H1 (cell line): ENCODE measurements at regions not wholly inside any gene's neighbourhood (a gene's known extent, or its start where the extent isn't known, plus 50 kb on each side); places are given as distances from the start of the nearest gene placed in this dataset.

Experiments used
- CTCF ChIA-PET: fragments of 300-600 bp; sonication (Branson Sonifier 250); formaldehyde crosslinking; loops from one replicate; lab custom pipeline; 2021; ENCODE audit not compliant: partially characterized antibody; lab: Charles Lee
- POLR2A ChIA-PET: fragments of 300-600 bp; sonication (Branson Sonifier 250); formaldehyde crosslinking; loops from one replicate; lab custom pipeline; 2021; ENCODE audit warnings: inconsistent platforms; ENCODE audit not compliant: partially characterized antibody; lab: Charles Lee
- DNase-seq, 2 experiments: peaks; one replicate each; pipeline versions ENCODE4 v3.0.0 to v3.0.0-alpha.2; 2010 to 2022; ENCODE audit warnings: low spot score in 2 of 2, low read depth in 1 of 2, mixed read lengths in 1 of 2
- FAIRE-seq: peaks from 2 replicates; lab custom pipeline; 2011; peaks lifted over from hg19 to GRCh38; lab: Jason Lieb, UNC
- H2AFZ ChIP-seq: 2 replicates; pipeline ENCODE4 v1.8.1; 2012; ENCODE audit warnings: low read length, inconsistent platforms
- H2AK5ac ChIP-seq: 2 replicates; pipeline ENCODE4 v1.6.1; 2013; ENCODE audit warnings: low read depth, low read length
- H2BK120ac ChIP-seq: replicated peaks from 2 replicates; pipeline ENCODE3; 2013; ENCODE audit warnings: low read depth, low read length, inconsistent platforms
- H2BK12ac ChIP-seq: 2 replicates; pipeline ENCODE4 v1.6.1; 2013; ENCODE audit warnings: low read depth, low read length
- H2BK15ac ChIP-seq: 2 replicates; pipeline ENCODE4 v1.6.1; 2013; ENCODE audit warnings: low read length
- H2BK20ac ChIP-seq: 2 replicates; pipeline ENCODE4 v1.6.1; 2013; ENCODE audit warnings: low read length
- H2BK5ac ChIP-seq: 2 replicates; pipeline ENCODE4 v1.6.1; 2013; ENCODE audit warnings: low read depth, low read length
- H3K14ac ChIP-seq: 2 replicates; pipeline ENCODE4 v1.6.1; 2013; ENCODE audit warnings: inconsistent platforms; ENCODE audit not compliant: insufficient read length
- H3K18ac ChIP-seq: 2 replicates; pipeline ENCODE4 v1.6.1; 2013; ENCODE audit warnings: low read length; ENCODE audit errors: extremely low read depth
- H3K23ac ChIP-seq: 2 replicates; pipeline ENCODE4 v1.6.1; 2013; ENCODE audit warnings: inconsistent platforms; ENCODE audit not compliant: insufficient read length
- H3K23me2 ChIP-seq: 2 replicates; pipeline ENCODE4 v1.6.1; 2013; ENCODE audit warnings: low read depth, low read length
- H3K27ac ChIP-seq: 2 replicates; pipeline ENCODE4 v1.6.1; 2011; ENCODE audit warnings: low read depth, low read length, inconsistent platforms
- H3K27me3 ChIP-seq, 4 experiments: replicated peaks in 1 of 4; 1 replicate in 1 of 4; 2 replicates in 3 of 4; pipeline versions ENCODE4 v1.6.1 to v1.8.1; 2011 to 2013; ENCODE audit warnings: low read length in 3 of 4, mild to moderate bottlenecking in 3 of 4, inconsistent platforms in 2 of 4, mixed read lengths in 2 of 4, moderate library complexity in 1 of 4; ENCODE audit not compliant: control insufficient read depth in 3 of 4, insufficient read depth in 3 of 4; ENCODE audit errors: extremely low read depth in 1 of 4
- H3K36me3 ChIP-seq, 4 experiments: 2 replicates each; pipeline versions ENCODE4 v1.6.1 to v1.8.1; 2011 to 2013; ENCODE audit warnings: mild to moderate bottlenecking in 4 of 4, low read length in 3 of 4, moderate library complexity in 2 of 4, control low read depth in 1 of 4, inconsistent platforms in 1 of 4; ENCODE audit not compliant: insufficient read depth in 4 of 4, control insufficient read depth in 2 of 4
- H3K4ac ChIP-seq: replicated peaks from 2 replicates; pipeline ENCODE3; 2013; ENCODE audit warnings: low read length, low read depth, mixed read lengths, inconsistent platforms; ENCODE audit not compliant: insufficient read length
- H3K4me1 ChIP-seq, 4 experiments: replicated peaks in 1 of 4; 1 replicate in 1 of 4; 2 replicates in 3 of 4; pipeline versions ENCODE4 v1.6.1 to v1.8.1; 2011 to 2013; ENCODE audit warnings: low read length in 3 of 4, inconsistent platforms in 2 of 4, mixed read lengths in 1 of 4; ENCODE audit not compliant: insufficient read depth in 4 of 4, control insufficient read depth in 3 of 4
- H3K4me2 ChIP-seq, 2 experiments: 2 replicates each; pipeline versions ENCODE4 v1.6.1 to v1.8.1; 2011 to 2013; ENCODE audit warnings: low read depth in 2 of 2, low read length in 2 of 2, control low read depth in 1 of 2, inconsistent platforms in 1 of 2, mild to moderate bottlenecking in 1 of 2; ENCODE audit not compliant: insufficient read depth in 1 of 2
- H3K4me3 ChIP-seq, 4 experiments: fragments of 200-600, 300-600 bp in 1 of 4; sonication (generic), shearing (Covaris generic), sonication (Bioruptor Twin) in 1 of 4; 2 replicates each; pipeline versions ENCODE4 v1.5.1 to v1.8.1; 2011 to 2016; ENCODE audit warnings: low read length in 4 of 4, low read depth in 3 of 4, control low read depth in 2 of 4, inconsistent platforms in 2 of 4, mild to moderate bottlenecking in 2 of 4, mixed read lengths in 1 of 4, moderate library complexity in 1 of 4; ENCODE audit not compliant: insufficient read depth in 2 of 4; ENCODE audit errors: extremely low read depth in 1 of 4
- H3K56ac ChIP-seq: replicated peaks from 2 replicates; pipeline ENCODE3; 2013; ENCODE audit warnings: low read depth, mild to moderate bottlenecking, mixed read lengths, low read length, inconsistent platforms; ENCODE audit not compliant: insufficient read length
- H3K79me1 ChIP-seq: 2 replicates; pipeline ENCODE4 v1.6.1; 2013; ENCODE audit warnings: low read depth, low read length, control low read depth
- H3K79me2 ChIP-seq, 2 experiments: 2 replicates each; pipeline versions ENCODE4 v1.6.1 to v1.8.1; 2012 to 2013; ENCODE audit warnings: low read length in 2 of 2, mild to moderate bottlenecking in 2 of 2, inconsistent platforms in 1 of 2; ENCODE audit not compliant: insufficient read depth in 2 of 2, control insufficient read depth in 1 of 2
- H3K9ac ChIP-seq, 4 experiments: replicated peaks in 1 of 4; 1 replicate in 1 of 4; 2 replicates in 3 of 4; pipeline versions ENCODE4 v1.6.1 to v1.8.1; 2011 to 2013; ENCODE audit warnings: low read depth in 3 of 4, low read length in 3 of 4, control low read depth in 2 of 4, mild to moderate bottlenecking in 2 of 4, moderate library complexity in 2 of 4, inconsistent platforms in 1 of 4; ENCODE audit errors: extremely low read depth in 1 of 4
- H3K9me3 ChIP-seq, 2 experiments: 2 replicates each; pipeline versions ENCODE4 v1.6.1 to v1.8.1; 2012 to 2013; ENCODE audit warnings: mild to moderate bottlenecking in 2 of 2, moderate library complexity in 2 of 2, control low read depth in 1 of 2, inconsistent platforms in 1 of 2, low read depth in 1 of 2, low read length in 1 of 2, mixed read lengths in 1 of 2; ENCODE audit not compliant: insufficient read depth in 2 of 2
- H4K20me1 ChIP-seq, 2 experiments: replicated peaks in 1 of 2; 2 replicates each; pipeline versions ENCODE3 to v1.8.1; 2011 to 2013; ENCODE audit warnings: inconsistent platforms in 2 of 2, low read length in 2 of 2, mild to moderate bottlenecking in 1 of 2; ENCODE audit not compliant: insufficient read depth in 2 of 2, control insufficient read depth in 1 of 2
- H4K5ac ChIP-seq: 2 replicates; pipeline ENCODE4 v1.6.1; 2013; ENCODE audit warnings: low read length, low read depth, mixed read lengths, inconsistent platforms; ENCODE audit not compliant: insufficient read length
- H4K8ac ChIP-seq: 2 replicates; pipeline ENCODE4 v1.8.0; 2013; ENCODE audit warnings: mild to moderate bottlenecking, moderate library complexity, low read length, inconsistent platforms; ENCODE audit not compliant: insufficient read depth; ENCODE audit errors: extremely low read depth
- H4K91ac ChIP-seq: replicated peaks from 2 replicates; pipeline ENCODE3; 2013; ENCODE audit warnings: low read length, mixed read lengths, inconsistent platforms; ENCODE audit not compliant: insufficient read length
- BACH1 ChIP-seq: IDR thresholded peaks from 2 replicates; pipeline ENCODE4 v1.6.1; 2012; ENCODE audit warnings: low read length, improper control_type of control experiment
- BRCA1 ChIP-seq: IDR thresholded peaks from 2 replicates; pipeline ENCODE4 v1.6.1; 2012; ENCODE audit warnings: low read depth, low read length, improper control_type of control experiment
- CEBPB ChIP-seq: IDR thresholded peaks from 2 replicates; pipeline ENCODE4 v1.6.1; 2012; ENCODE audit warnings: low read depth, low read length
- CHD1 ChIP-seq: IDR thresholded peaks from 2 replicates; pipeline ENCODE4 v1.6.1; 2012; ENCODE audit warnings: low read depth, low read length, improper control_type of control experiment
- CTBP2 ChIP-seq: IDR thresholded peaks from 2 replicates; pipeline ENCODE4 v1.7.0; 2011; ENCODE audit warnings: borderline replicate concordance, mild to moderate bottlenecking, moderate library complexity, mixed read lengths, low read length; ENCODE audit not compliant: insufficient read depth, insufficient read length
- EZH2 ChIP-seq: fragments of 200-600 bp; sonication (generic); IDR thresholded peaks from 2 replicates; pipeline ENCODE4 v1.7.1; 2012; ENCODE audit warnings: low read depth, mild to moderate bottlenecking, moderate library complexity, low read length, inconsistent platforms; ENCODE audit not compliant: severe bottlenecking
- GABPA ChIP-seq: IDR thresholded peaks from 2 replicates; pipeline ENCODE4 v1.6.1; 2011; ENCODE audit warnings: mild to moderate bottlenecking, low read length, moderate library complexity, borderline replicate concordance; ENCODE audit not compliant: insufficient read depth
- HDAC2 ChIP-seq, 2 experiments: fragments of 300-600 bp in 1 of 2; sonication (generic) in 1 of 2; IDR thresholded peaks; 2 replicates each; pipeline ENCODE4 v1.6.1; 2011 to 2012; ENCODE audit warnings: low read depth in 2 of 2, low read length in 2 of 2, mild to moderate bottlenecking in 2 of 2, moderate library complexity in 2 of 2, borderline replicate concordance in 1 of 2, inconsistent platforms in 1 of 2
- HDAC6 ChIP-seq: IDR thresholded peaks from one replicate; pipeline ENCODE4 v1.7.1; 2012; ENCODE audit warnings: low read depth, mild to moderate bottlenecking, inconsistent platforms, low read length, moderate library complexity
- KDM4A ChIP-seq: IDR thresholded peaks from one replicate; pipeline ENCODE4 v1.7.1; 2012; ENCODE audit warnings: low read depth, mild to moderate bottlenecking, moderate library complexity, low read length, inconsistent platforms; ENCODE audit not compliant: severe bottlenecking
- MAFK ChIP-seq: IDR thresholded peaks from 2 replicates; pipeline ENCODE4 v1.6.1; 2012; ENCODE audit warnings: low read depth, mild to moderate bottlenecking, improper control_type of control experiment, low read length
- PHF8 ChIP-seq: fragments of 200-600 bp; sonication (generic); conservative IDR thresholded peaks from 2 replicates; pipeline ENCODE4 v1.7.1; 2012; ENCODE audit warnings: low read depth, mild to moderate bottlenecking, inconsistent platforms, low read length, moderate library complexity
- SP1 ChIP-seq: IDR thresholded peaks from 2 replicates; pipeline ENCODE4 v1.6.1; 2011; ENCODE audit warnings: low read depth, low read length
- SP2 ChIP-seq: IDR thresholded peaks from 2 replicates; pipeline ENCODE4 v1.6.1; 2012; ENCODE audit warnings: mild to moderate bottlenecking, low read length, inconsistent platforms
- TAF1 ChIP-seq: IDR thresholded peaks from 2 replicates; pipeline ENCODE4 v1.6.1; 2011; ENCODE audit warnings: mild to moderate bottlenecking, low read depth, low read length
- TBP ChIP-seq: IDR thresholded peaks from 2 replicates; pipeline ENCODE4 v1.6.1; 2011; ENCODE audit warnings: low read depth, low read length, improper control_type of control experiment
- WGBS, 2 experiments: shearing (Covaris generic) in 1 of 2; methylation state at CpG; one replicate each; pipeline versions ENCODE4 v1.1.6 to v1.1.7; 2013 to 2015; ENCODE audit warnings: low lambda C conversion rate in 2 of 2, mixed read lengths in 2 of 2, inconsistent platforms in 1 of 2, low coverage in 1 of 2, missing lambda C conversion rate in 1 of 2; ENCODE audit not compliant: insufficient replicate concordance in 2 of 2, insufficient coverage in 1 of 2, insufficient read length in 1 of 2; ENCODE audit errors: extremely low coverage in 1 of 2, missing lambda C conversion rate in 1 of 2; 5-methylcytosine and 5-hydroxymethylcytosine counted together

DNA sequence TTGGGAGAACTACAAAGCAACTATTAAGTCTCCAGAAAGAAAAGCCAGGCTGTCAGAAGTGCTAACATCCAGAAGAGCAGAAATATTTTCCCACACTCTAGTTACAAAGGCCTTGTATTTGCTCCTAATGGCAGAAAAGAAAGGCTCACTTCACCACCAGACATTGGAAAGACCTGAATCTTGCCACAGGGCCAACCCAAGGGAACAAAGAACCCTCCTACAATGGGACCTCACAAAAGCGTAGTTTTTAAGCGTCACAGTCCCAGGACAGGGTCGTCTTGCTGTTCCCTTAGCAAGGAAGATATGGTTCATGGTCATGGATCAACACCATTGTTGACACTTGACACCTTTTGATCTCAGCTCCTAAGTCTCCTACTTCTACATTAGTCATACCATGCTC, 119.1 kb downstream of the RPS29 start:
- Histone ChIP-seq H2BK120ac (no peak overlapping the region), H3K79me1 (no peaks in the 10 kb centered on the region), H2BK15ac (no peak overlapping the region), H3K27me3 (no peaks in the 10 kb centered on the region), H3K56ac (no peak overlapping the region), H3K18ac (no peak overlapping the region), H3K4me2 (no peak overlapping the region), H2AFZ (no peak overlapping the region), H3K79me2 (no peaks in the 10 kb centered on the region), H3K36me3 (no peaks in the 10 kb centered on the region), H2AK5ac (no peak overlapping the region), H3K23me2 (no peaks in the 10 kb centered on the region), H4K8ac (no peak overlapping the region), H4K20me1 (no peaks in the 10 kb centered on the region), H3K9me3 (peaks cover 0 to 2% of the 10 kb centered on the region in 2 experiments; a peak in 1 of 4 replicates), H4K91ac (no peak overlapping the region), H3K9ac (no peak overlapping the region), H2BK20ac (no peak overlapping the region), H3K14ac (no peak overlapping the region), H3K27ac (no peak overlapping the region), H3K4me1 (peaks cover 0 to 7% (median 5%) of the 10 kb centered on the region in 4 experiments; a peak in 4 of 7 replicates), H3K23ac (no peak overlapping the region), H3K4me3 (no peak overlapping the region), H2BK12ac (no peak overlapping the region), H4K5ac (no peak overlapping the region), H2BK5ac (no peak overlapping the region), H3K4ac (no peak overlapping the region)
- ChIA-PET POLR2A (no interaction called here), CTCF (interaction anchor here (0.7 to 7.3 kb wide), 4 partner anchors 14 to 129 kb away, joined by 3 to 37 read pairs (median 3); no protein-coding TSS in a partner anchor)
- FAIRE-seq, result no peak
- 79% methylated on average over 3 of the region's 3 CpGs; no CpG with 5 or more reads in 1 of the 2 experiments for WGBS, 2 experiments
- DNase-seq, result no peak
- TF ChIP-seq KDM4A (no peak), BACH1 (no peak), EZH2 (no peak), CTBP2 (no peak), CEBPB (no peak), SP1 (no peak), GABPA (no peak), HDAC6 (no peak), TBP (no peak), SP2 (no peak), HDAC2 (IDR thresholded peaks at IDR 0.05; ENCODE audit: borderline replicate concordance in 1 of 2, low read depth in 2 of 2, low read length in 2 of 2) (no peak), BRCA1 (no peak), TAF1 (no peak), MAFK (no peak), PHF8 (no peak), CHD1 (no peak)
